ENCODE measurements at regions not wholly inside any gene's neighbourhood (a gene's known extent, or its start where the extent isn't known, plus 50 kb on each side); places are given as distances from the start of the nearest gene placed in this dataset.

- in situ Hi-C loops (cut with MboI; ENCODE audit: low sequenced_read_pairs), result no loop called here
- no peak for ATAC-seq (ENCODE audit: low read depth)
Observed at GRCh38 chr5:89777758-89778157, 631.8 kb downstream of the CETN3 start.

More at GRCh38 chr5:89777758-89778157, 631.8 kb downstream of the CETN3 start:
- H2BK5ac ChIP-seq (ENCODE audit: low read depth, low read length, poor library complexity, severe bottlenecking), result no peak overlapping the region
- no TSS peak for BruUV-seq (replicated peaks)
- no peak for TF ChIP-seq CHD1 (IDR thresholded peaks at IDR 0.05; ENCODE audit: low read depth, low read length)
- TF ChIP-seq SMC3 (IDR thresholded peaks at IDR 0.05; ENCODE audit: low read depth, low read length), result no peak
- TF ChIP-seq MXI1 (IDR thresholded peaks at IDR 0.05; ENCODE audit: borderline replicate concordance, low read depth, low read length), result no peak
- TF ChIP-seq NFE2L2 (IDR thresholded peaks at IDR 0.05; ENCODE audit: low read depth, low read length), result no peak
- TF ChIP-seq RAD21 (IDR thresholded peaks at IDR 0.05; ENCODE audit: low read length), result no peak
- TF ChIP-seq MAFK (IDR thresholded peaks at IDR 0.05; ENCODE audit: low read depth, low read length), result no peak
- no peak for TF ChIP-seq BHLHE40 (IDR thresholded peaks at IDR 0.05; ENCODE audit: low read depth, low read length)
- no peak for TF ChIP-seq CTCF (conservative IDR thresholded peaks at IDR 0.05; ENCODE audit: low read depth, low read length)
- TF ChIP-seq CEBPB (IDR thresholded peaks at IDR 0.05; ENCODE audit: low read depth, low read length), result no peak
- TF ChIP-seq, protein P1, sequence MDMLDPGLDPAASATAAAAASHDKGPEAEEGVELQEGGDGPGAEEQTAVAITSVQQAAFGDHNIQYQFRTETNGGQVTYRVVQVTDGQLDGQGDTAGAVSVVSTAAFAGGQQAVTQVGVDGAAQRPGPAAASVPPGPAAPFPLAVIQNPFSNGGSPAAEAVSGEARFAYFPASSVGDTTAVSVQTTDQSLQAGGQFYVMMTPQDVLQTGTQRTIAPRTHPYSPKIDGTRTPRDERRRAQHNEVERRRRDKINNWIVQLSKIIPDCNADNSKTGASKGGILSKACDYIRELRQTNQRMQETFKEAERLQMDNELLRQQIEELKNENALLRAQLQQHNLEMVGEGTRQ (IDR thresholded peaks at IDR 0.05; ENCODE audit: low read depth, low read length), result no peak
- TF ChIP-seq ELK1 (IDR thresholded peaks at IDR 0.05; ENCODE audit: borderline replicate concordance, low read depth, low read length), result no peak
- no peak for TF ChIP-seq MAZ (IDR thresholded peaks at IDR 0.05; ENCODE audit: borderline replicate concordance, low read depth, low read length)
- TF ChIP-seq RCOR1 (IDR thresholded peaks at IDR 0.05; ENCODE audit: insufficient replicate concordance, low read length), result no peak
- no peak for TF ChIP-seq FOS (IDR thresholded peaks at IDR 0.05; ENCODE audit: low read depth, low read length)
- no peak for TF ChIP-seq POLR2A (IDR thresholded peaks at IDR 0.05; ENCODE audit: low read depth, low read length)
- TF ChIP-seq RFX5 (IDR thresholded peaks at IDR 0.05; ENCODE audit: low read depth, low read length), result no peak
- H4K91ac ChIP-seq (ENCODE audit: insufficient read depth, low read depth, low read length), result no peak overlapping the region
- H4K20me1 ChIP-seq (ENCODE audit: insufficient read depth, low read length), result no peaks in the 10 kb centered on the region
- no peak overlapping the region for H3K23ac ChIP-seq (ENCODE audit: low read depth, low read length)
- no peak overlapping the region for H2AFZ ChIP-seq (replicated peaks; ENCODE audit: low read length, poor library complexity)
- no peak overlapping the region for H3K56ac ChIP-seq (ENCODE audit: extremely low read depth, insufficient read depth, low read length)
- H3K18ac ChIP-seq (ENCODE audit: low read depth, low read length), result no peak overlapping the region
- H3K4me2 ChIP-seq (ENCODE audit: low read depth, low read length), result no peak overlapping the region
- no peak overlapping the region for H3K4ac ChIP-seq (ENCODE audit: low read depth, low read length)
- no peaks in the 10 kb centered on the region for H3K79me1 ChIP-seq (ENCODE audit: low read depth in 1 of 2, low read length in 2 of 2)
- no peak overlapping the region for H2AK5ac ChIP-seq (ENCODE audit: low read depth, low read length)
- no peaks in the 10 kb centered on the region for H3K4me1 ChIP-seq (ENCODE audit: control insufficient read depth, insufficient read depth, low read length)
- H4K5ac ChIP-seq (ENCODE audit: low read depth, low read length), result no peak overlapping the region
- H3K14ac ChIP-seq (replicated peaks; ENCODE audit: low read depth, low read length), result no peak overlapping the region
- H2AK9ac ChIP-seq (replicated peaks; ENCODE audit: low read depth, low read length, poor library complexity), result no peak overlapping the region
- CTCF ChIA-PET, result no interaction called here
- no peak overlapping the region for H2BK15ac ChIP-seq (ENCODE audit: low read depth, low read length)
- dilution Hi-C loops (cut with HindIII; ENCODE audit: low sequenced_read_pairs, unreplicated experiment) (no loop called here), intact Hi-C loops (cut with micrococcal nuclease) (no loop called here)
- H3K27me3 ChIP-seq (ENCODE audit: control insufficient read depth, insufficient read depth, low read length), result no peaks in the 10 kb centered on the region
- WGBS, 2 experiments (ENCODE audit: extremely low coverage in 2 of 2, insufficient read length in 1 of 2), result 67% methylated on average over 1 of the region's 13 CpGs; no CpG with 5 or more reads in 1 of the 2 experiments
- no peak overlapping the region for H2BK120ac ChIP-seq (ENCODE audit: low read depth, low read length)
- POLR2A ChIA-PET (ENCODE audit: unreplicated experiment), result no interaction called here
- no peak overlapping the region for H3K9ac ChIP-seq (ENCODE audit: low read depth, low read length)
- no peak overlapping the region for H4K8ac ChIP-seq (ENCODE audit: low read depth in 2 of 2, low read length in 2 of 2)
- no peak overlapping the region for H3K4me3 ChIP-seq (ENCODE audit: insufficient read depth, low read depth, low read length)
- H2BK20ac ChIP-seq (ENCODE audit: low read depth, low read length), result no peak overlapping the region
- no peaks in the 10 kb centered on the region for H3K36me3 ChIP-seq (ENCODE audit: control insufficient read depth, insufficient read depth, low read length)
- H3K9me3 ChIP-seq (ENCODE audit: control insufficient read depth, insufficient read depth, low read length), result peaks cover 11% of the 10 kb centered on the region
- no peak overlapping the region for H3K27ac ChIP-seq (ENCODE audit: insufficient read depth, low read length)
- no peaks in the 10 kb centered on the region for H3K9me1 ChIP-seq (ENCODE audit: insufficient read depth, low read length)
- DNase-seq, result no peak
